ENCODE measurements at regions not wholly inside any gene's neighbourhood (a gene's known extent, or its start where the extent isn't known, plus 50 kb on each side); places are given as distances from the start of the nearest gene placed in this dataset.
"Not testable (repeated sequence)": the region's sequence is repeated elsewhere in the genome, so short reads cannot be mapped to it uniquely, and the experiment has no call there.

DNA sequence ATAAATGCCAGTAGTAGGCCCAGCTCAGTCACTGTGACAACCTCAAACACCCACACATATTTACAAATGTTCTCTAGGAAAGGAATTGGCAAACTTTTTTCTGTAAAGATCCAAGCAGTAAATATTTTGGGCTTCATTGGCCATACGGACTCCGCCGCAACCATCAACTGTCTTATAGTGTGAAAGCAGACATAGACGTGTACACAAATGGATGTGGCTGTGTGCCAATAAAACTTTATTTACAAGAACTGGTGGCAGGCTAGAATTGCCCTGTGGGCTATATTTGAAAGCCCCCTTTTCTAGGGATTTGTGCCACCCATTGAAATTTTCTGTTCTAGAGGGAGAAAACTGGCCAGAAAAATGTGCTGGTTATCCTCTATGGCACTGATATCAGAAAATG is 683.8 kb upstream of the EEF2KMT start:
- no peak for DNase-seq

DNA sequence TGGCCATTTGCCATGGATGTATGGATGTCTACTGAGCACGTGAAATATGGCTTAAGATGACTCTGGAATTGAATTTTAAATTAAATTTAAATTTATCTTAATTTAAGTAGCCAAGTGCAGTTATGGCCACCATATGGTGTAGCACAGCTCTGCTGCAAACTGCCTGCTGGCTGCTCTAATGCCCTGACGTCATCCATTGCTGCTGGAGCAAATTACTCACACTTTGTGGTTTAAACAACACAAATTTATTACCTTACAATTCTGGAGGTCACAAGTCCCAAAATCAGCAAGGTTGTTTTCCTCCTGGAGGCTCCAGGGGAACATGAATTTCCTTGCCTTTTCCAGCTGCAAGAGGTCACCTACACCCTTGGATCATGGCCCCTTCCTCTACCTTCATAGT is 679.3 kb upstream of the EEF2KMT start:
- DNase-seq = no peak

DNA sequence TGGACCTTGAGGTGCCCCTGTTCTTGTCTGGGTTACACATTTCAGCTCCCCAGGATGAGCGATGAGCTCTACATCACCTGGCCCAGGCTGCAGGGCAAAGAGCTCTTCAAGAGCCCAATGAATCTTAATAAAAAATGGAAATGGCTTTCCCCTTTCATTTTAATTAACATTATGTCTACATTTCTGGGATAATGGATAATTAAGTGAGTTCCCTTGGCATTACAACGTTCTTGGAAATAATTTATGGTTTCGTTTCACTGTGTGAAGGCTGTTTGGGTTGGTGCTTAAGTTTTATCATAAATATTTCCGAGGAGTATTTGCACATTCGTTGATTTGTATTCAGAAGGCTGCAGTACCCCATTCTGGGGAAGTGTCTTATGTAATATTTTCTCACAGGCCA is 678.3 kb upstream of the EEF2KMT start:
- no peak for DNase-seq

DNA sequence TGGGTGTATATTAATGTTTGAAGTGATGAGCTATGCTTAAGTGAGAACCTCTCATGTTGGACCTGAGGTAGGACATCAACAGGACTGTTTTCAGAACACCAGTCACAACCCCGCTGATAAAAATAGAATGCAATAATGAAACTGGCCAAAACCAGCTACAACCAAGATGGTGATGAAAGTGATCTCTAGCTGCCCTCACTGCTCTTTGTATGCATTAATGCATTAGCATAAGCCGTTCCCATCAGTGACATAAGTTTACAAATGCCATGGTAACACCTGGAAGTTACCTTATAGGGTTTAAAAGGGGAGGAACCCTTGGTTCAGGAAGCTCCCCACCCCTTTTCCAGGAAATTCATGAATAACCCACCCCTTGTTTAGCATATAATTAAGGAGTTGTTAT is 672.5 kb upstream of the EEF2KMT start:
- no peak for DNase-seq

DNA sequence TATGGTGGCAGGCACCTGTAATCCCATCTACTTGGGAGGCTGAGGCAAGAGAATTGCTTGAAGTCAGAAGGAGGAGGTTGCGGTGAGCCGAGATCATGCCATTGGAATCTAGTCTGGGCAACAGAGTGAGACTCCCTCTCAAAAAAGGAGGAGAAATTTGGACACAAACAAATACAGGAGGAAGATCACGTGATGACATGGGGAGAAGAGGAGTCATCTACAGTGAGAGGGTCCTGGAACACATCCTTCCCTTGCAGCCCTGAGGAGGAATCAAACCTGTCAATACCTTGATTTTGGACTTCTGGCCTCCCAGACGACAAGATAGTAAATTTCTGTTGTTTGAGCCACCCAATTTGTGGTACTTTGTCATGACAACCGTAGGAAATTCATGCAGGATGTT is 671.9 kb upstream of the EEF2KMT start:
- DNase-seq = no peak

DNA sequence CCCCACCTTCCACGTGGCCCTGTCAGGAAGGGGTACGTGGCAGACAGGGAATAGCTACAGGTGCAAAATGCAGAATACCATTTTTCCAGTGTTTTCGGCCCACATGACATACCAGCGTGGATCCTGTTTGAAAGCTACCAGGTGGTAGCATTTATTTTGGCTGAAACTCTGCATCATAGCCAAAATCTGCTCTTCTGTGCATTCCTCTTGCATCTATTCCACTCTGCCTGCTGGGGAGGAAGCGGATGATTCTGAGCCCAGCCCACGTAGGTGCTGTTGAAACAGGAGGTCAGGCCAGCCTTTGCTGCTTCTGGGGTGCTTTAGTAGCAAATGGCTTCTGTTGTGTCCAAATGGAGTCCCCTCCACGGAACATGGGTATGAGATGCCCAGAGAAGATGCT is 670.9 kb upstream of the EEF2KMT start:
- DNase-seq = no peak

DNA sequence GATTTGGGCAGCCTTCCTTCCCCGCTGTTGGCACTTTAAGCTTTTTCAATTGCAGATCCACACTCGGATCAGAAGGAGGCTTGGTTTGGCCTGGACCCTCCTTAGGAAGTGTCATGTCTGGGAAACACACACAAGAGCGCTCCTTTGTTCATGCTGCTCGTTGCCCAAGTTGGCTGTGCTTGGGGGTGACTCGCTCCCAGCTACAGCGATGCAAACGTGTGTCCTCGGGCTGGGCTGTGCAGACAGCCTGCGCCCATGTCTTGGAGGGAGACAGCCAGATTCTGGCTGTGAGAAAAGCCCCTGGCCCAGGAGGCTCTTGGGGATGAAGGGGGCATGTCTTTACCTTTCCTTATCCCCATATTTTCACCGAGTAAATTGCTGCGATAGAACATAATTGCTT is 665.6 kb upstream of the EEF2KMT start:
- DNase-seq = no peak

DNA sequence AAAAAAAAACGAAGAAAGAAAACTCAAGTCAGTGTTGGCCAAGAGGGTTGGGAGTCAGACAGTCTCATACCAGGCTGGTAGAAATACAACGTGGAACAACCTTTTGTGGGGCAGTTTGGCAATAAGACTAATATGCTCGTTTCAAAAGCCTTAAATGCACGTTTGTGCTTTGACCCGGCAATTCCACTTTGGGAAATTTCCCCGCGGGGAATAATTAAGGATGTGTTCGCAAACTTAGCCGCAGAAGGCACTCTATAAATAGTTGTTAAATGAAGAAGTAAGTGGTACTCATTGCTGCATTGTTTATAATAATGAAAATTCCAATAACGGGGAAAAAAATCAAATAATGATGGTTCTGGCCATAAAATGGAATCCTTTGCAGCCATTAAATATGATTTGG is 664.8 kb upstream of the EEF2KMT start:
- DNase-seq = no peak

DNA sequence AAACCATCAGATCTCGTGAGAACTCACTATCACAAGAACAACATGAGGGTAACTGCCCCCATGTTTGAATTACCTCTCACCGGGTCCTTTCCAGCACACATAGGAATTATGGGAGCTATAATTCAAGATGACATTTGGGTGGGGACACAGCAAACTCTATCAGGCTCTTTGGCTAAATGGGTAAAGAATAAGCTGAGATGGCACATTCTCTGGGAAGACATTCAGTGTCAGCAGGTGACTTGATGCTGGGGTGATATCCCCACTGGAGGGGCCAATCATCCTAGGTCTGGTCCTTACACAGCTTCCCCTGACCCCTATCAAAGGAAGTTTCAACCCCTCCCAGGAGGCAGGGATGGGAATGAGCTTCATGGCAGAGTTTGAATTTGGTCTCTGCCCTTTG is 664.0 kb upstream of the EEF2KMT start:
- DNase-seq = no peak

DNA sequence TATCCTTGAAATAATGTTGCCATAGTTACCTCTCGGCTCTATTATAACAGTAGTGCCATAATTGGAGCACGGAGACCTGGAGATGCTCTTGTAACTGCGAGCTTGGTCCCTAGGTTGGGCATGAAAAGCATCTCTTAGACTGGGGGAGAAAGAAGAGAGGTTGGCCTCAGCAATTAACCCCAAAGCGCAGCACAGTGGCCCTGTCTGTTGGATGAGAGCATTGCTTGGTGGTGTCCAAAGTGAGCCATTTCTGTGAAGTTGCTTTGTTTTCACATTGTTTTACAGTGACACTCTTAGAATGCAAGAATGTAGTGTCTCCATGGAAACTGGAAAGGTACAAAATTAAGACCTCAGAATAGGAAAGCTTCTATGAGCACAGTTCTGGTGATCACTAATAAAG is 660.7 kb upstream of the EEF2KMT start:
- no peak for DNase-seq

DNA sequence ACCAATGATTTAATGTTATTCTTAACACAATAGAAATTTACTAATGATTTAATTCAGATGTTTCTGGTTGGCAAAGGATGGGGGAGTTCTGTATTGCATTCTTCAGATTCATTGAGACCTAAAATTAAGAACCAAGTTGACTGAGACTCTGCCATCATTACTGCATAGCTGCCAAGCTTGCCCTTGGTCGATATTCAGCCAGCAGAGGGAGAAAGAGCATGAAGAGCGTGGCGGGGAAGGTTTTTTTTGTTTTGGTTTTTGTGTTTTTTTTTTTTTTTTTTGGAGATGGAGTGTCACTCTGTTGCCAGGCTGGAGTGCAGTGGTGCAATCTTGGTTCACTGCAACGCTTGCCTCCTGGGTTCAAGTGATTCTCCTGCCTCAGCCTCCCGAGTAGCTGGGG is 659.4 kb upstream of the EEF2KMT start:
- DNase-seq = no peak

DNA sequence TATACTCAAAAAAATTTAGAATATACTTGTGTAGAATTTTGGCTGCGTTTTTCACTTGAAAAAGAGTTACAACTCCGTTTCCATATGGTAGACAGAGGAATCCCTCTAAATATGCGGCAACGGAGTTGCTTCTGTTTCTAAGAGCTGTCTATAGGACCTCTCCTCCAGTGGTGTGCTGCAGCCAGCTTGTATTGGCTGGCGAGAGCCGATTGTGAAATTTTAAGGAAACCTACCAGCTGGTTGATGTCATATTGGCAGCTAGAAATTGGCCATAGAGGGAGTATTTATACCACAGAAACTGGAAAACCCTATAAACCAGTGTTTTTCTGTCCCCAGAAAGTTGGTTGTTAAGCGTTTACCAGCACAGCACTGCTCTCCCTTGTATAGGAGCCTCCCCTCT is 655.8 kb upstream of the EEF2KMT start:
- DNase-seq = no peak

DNA sequence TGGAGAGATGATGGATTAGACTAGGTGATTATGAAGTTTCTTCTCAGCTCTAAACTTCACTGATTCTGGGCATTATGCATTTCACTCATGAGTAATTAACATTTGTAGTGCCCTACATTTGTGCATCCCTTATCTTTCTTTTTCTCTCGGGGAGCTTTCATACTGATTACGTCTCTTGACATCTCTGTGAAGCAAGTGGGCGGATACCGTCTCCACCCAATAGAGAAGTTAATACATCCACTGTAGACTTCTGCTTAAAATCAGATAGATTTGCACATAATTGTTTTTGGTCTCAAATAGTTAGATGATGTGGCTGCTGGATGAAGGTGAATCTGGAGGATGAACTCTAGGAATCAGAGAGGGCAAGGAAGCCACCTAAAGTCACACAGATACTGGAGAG is 653.6 kb upstream of the EEF2KMT start:
- no peak for DNase-seq

DNA sequence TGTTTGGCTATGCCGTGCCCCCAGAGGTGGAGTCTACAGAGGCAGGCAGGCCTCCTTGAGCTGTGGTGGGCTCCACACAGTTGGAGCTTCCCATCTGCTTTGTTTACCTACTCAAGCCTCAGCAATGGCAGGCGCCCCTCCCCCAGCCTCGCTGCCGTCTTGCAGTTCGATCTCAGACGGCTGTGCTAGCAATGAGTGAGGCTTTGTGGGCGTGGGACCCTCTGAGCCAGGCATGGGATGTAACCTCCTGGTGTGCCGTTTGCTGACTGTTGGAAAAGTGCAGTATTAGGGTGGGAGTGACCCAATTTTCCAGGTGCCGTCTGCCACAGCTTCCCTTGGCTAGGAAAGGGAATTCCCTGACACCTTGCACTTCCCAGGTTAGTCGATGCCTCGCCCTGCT is 652.8 kb upstream of the EEF2KMT start:
- DNase-seq = not testable (repeated sequence)

DNA sequence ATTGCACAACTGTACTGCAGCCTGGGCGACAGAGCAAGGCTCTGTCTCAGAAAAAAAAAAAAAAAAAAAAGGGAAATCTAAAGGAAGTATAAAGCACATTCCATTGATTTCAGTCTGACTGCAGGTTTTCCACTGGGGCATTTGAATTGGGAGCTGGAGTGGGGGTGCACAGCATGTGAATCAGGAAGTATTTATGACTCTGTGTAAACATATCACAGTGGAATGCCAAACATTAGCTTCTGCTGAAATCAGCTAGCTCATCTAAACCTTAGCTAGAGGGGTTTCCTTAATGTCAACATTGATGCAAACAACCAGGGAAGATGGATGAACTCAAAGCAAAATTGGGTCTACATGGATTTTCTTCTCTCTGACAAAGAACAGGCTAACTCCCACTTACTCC is 641.0 kb upstream of the EEF2KMT start:
- no peak for DNase-seq

DNA sequence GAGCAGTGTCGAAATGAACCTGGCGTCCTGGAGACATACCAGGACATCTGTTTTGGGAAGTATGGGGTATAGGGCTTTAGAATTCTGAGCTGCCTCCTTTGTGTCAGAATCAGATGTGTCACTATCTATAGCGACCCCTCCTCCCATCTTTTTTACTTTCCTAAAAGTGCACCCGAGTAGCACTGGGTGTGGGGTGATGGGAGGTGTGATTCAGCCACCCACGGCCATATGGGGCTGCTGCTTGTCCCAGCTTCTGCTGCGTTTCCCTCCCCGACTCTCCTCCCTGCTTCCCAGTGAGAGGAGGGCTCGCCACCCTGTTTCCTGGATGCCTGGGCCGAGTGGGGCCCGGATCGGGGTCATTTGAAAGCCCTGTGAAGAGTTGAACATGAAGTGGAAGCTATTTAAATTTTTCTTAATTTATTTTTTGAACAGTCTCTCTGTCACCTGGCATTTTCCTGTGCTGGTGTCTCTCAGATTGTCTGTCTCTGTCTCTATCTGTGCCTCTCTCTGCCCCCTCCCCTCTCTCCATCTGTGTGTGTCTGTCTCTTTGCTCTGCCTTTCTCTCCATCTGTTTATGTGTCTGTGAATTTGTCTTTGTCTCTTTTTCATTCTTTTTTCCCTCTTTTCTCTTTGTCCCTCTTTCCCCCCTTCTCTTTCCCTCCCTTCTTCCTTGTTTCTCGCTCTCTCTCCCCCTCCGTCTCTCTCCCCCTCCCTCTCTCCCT is 638.8 kb upstream of the EEF2KMT start:
- no peak for DNase-seq

DNA sequence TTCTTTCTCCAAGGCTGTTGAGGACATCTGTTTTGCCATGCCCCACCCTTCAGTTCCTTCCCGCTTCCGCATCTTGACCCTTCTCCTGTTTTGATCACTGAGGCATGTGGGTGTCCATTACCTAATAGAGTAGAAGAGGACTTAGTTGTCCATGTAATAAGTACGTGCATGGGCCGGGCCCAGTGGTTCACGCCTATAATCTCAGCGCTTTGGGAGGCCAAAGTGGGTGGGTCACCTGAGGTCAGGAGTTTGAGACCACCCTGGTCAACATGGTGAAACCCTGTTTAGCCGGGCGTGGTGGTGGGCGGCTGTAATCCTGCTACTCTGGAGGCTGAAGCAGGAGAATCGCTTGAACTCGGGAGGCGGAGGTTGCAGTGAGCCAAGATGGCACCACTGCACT is 637.8 kb upstream of the EEF2KMT start:
- no peak for DNase-seq

DNA sequence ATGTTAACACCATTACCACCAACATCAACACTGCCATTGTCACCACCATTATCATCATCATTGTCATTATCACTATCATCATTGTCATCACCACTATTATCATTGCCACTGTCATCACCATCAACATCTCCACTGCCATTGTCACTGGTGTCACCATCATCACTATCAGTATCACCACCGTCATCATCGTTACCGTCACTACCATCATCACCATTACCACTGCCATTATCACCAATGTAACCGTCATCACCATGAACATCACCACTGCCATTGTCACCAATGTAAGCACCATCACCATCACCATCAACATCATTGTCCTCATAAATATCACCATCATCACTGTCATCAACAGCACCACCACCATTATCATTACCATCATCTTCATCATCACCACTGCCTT is 633.2 kb upstream of the EEF2KMT start:
- no peak for DNase-seq

DNA sequence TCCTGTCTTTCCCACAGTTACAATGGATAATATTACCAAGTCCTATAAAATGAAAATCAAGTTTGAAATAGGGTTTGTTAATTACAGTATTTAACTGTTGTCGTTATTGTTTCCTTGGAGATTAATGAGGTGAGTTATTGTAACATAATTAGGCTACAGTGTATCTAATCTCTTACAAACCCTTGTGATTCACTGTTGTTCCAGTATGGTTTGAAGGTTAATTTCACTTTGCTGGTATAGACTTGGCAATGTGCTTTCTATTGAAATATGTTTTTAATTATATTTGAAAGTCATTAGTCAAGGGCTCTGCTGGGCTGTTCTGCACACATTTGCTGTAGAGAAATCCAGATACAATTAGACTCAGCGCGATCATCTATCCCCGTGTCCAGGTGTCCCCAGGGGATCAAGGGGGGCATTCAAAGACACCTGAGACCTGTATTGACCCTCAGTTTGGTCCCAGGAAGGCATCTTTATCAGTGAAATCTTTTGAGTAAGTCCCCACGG is 624.6 kb upstream of the EEF2KMT start:
- DNase-seq = no peak

DNA sequence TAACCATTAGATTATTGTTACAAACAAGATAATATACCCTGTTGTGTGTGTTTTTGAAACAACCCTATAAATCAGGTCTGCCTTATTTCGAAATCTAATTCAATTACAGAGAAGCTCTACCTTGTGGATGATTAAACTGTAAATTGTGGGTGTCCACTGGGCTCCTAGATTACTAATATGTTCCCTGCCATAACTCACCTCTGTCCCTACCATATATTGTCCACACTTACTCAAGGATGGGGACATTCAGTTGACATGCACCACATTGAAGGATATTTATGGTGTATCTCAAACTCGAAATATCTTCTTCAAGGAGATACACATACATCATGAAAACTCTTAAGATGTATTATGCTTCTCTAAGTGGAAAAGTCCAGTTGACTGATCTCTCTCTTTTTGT is 617.6 kb upstream of the EEF2KMT start:
- DNase-seq = no peak

DNA sequence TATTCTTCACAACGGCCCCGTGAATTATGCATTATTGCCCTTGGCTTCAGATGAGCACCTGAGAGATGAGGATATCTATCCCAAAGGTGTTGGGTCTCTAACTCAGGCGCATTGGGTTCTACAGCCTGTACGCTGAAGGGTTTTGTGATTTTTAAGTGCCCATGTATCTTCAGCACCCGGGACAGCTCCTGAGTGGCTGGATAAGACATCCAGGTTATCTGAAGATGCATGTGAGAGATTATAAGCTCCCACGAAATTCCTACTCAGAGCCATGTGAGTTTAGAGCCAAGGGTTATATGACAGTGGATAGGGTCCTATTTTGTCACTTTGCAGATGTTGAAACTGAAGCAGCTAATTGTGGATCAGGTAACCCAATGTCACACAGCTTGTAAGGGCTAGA is 612.3 kb upstream of the EEF2KMT start:
- no peak for DNase-seq

DNA sequence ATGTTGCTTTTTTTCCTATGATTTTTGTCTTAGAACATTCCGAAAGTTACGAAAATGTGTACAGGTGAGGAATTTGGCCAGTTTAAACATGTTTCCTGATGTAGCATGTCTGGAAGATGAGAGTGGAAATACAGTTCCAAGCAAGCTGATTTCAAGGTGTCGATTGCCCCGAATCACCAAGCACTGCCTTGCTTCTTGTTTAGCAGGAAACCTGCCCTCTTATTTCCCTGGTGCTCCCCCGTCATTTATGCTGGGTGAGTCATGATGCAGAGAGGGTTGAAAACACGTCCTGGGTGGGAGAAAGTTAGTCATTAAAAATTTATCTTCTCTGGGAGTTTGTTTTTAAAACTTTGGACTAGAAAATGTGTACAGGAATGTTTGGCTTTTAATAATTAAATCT is 608.6 kb upstream of the EEF2KMT start:
- no peak for DNase-seq

DNA sequence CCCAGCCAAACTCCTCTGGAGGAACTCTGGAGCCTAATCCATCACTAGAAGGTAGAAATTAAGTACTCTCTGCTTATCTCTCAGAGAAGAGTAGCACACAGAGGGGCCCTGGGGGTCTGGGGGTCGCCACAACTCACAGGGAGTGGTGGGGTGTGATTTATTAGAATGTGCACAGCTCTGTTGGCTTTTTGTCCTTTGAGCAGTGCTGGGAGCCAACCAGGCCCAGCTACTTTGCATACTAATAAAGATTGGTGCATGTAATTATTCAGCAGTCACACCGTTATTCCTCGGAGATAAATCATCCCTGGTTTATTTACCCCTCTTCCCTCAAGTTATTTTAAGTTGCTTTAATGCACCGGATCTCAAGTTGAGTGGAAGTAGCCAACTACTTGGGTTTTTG is 606.7 kb upstream of the EEF2KMT start:
- no peak for DNase-seq

DNA sequence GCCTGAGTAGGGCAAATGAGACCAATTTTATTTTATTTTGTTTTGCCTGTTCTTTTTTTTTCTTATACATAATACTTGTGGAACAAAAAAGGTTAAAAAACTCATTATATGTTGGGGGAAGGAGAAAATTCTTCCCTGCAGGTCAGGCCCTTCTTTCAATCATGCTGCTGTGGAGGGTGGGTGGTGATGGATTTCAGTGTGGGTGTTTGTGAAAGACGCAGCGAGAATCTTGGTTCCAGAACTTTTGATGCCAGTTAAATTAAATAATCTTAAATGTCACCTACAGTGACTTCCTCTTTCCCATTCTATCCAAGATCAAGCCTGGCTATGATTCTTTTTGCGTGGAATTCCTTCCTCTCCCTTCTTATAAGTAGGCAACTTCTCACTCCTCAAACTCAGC is 595.8 kb upstream of the EEF2KMT start:
- no peak for DNase-seq

DNA sequence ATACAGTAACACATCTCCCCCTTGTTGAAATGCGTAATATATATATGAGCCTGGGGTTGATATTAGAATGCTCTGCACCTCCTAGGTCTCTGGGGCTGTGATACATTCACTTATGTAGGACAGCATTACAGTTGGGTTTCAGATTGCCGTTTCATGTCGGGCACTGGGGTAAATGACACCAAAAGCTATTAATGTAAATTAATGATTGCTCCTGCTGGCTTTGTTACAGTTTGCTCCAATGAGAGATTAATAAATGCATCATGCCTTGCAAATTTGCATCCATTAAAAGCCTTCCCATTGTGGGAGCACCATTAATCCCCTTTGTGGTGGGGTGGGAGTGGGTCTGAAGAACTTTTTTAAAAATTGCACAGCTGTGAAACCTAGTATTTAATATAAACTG is 584.4 kb upstream of the EEF2KMT start:
- no peak for DNase-seq

DNA sequence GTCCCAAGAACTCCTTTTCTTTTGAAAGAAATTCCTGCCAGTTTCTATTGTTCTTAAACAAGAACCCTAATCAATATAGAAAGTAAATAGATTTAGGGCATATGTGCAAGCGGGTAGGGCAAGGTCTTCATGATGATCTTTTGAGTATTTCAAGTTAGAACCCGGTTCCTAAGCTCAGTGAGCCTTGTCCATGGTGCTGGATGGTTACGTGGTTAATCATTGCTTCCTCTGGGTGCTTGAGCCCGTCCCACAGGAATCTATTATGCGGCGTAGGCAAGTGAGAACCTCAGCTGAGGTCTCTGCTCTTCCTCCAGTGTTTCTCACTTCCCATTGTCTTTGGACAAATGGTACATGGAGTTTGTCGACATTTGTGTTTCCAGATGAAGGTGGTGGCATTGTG is 580.8 kb upstream of the EEF2KMT start:
- DNase-seq = no peak
